ENCODE measurements at regions not wholly inside any gene's neighbourhood (a gene's known extent, or its start where the extent isn't known, plus 50 kb on each side); places are given as distances from the start of the nearest gene placed in this dataset.

- TF ChIP-seq CTCF (IDR thresholded peaks at IDR 0.05) (no peak), POLR2A (IDR thresholded peaks at IDR 0.05) (no peak)
Measured at GRCh38 chr16:88328313-88328980, 54.3 kb upstream of the ZNF469 start.

Data from prostate gland (tissue), 2 donors.